K562 (cell line): ENCODE measurements at regions not wholly inside any gene's neighbourhood (a gene's known extent, or its start where the extent isn't known, plus 50 kb on each side); places are given as distances from the start of the nearest gene placed in this dataset.

ENCODE experiments used
- ATAC-seq: fragments of 200-7000 bp; cut with Tn5 transposase; 3 replicates; pipeline ENCODE4 v1.9.1; 2020; ENCODE audit warnings: moderate library complexity
- BruUV-seq: library from RNA; stranded (reverse); fragments of 400-500 nt; replicated peaks from 2 replicates; lab custom pipeline; 2021; lab: Mats Ljungman, UMichigan
- CTCF ChIA-PET: fragments of 300-600 bp; formaldehyde crosslinking; extraction: SDS; loops from one replicate; lab custom pipeline; 2021; ENCODE audit warnings: low intra/inter-chr PET ratio; lab: Yijun Ruan, JAX
- POLR2A ChIA-PET: fragments of 300-600, 350-650 bp; sonication (Branson Sonifier 250); formaldehyde crosslinking; extraction: SDS; loops from one replicate; lab custom pipeline; 2021; ENCODE audit warnings: antibody characterized with exemption, inconsistent platforms; lab: Yijun Ruan, JAX
- DNase-seq, 4 experiments: peaks; one replicate each; pipeline versions ENCODE4 v3.0.0 to v3.0.0-alpha.2; 2011 to 2018; ENCODE audit warnings: low spot score in 3 of 4, mixed read lengths in 3 of 4; ENCODE audit errors: extremely low read depth in 1 of 4
- FAIRE-seq: peaks from 2 replicates; lab custom pipeline; 2011; peaks lifted over from hg19 to GRCh38; lab: Jason Lieb, UNC
- H2AFZ ChIP-seq: 2 replicates; pipeline ENCODE4 v1.6.0; 2011; ENCODE audit warnings: low read depth, low read length, control low read depth, inconsistent platforms
- H3K27ac ChIP-seq: fragments of 200-600 bp; 3 replicates; pipeline ENCODE4 v1.8.0; 2011; ENCODE audit warnings: low read depth, mild to moderate bottlenecking, control low read depth, inconsistent platforms, low read length, moderate library complexity, mixed read lengths; ENCODE audit errors: extremely low read depth
- H3K27me3 ChIP-seq, 2 experiments: fragments of 300-600 bp in 1 of 2; 2 replicates in 1 of 2; 3 replicates in 1 of 2; pipeline versions ENCODE4 v1.6.0 to v1.8.0; 2011; ENCODE audit warnings: inconsistent platforms in 2 of 2, low read length in 2 of 2, mild to moderate bottlenecking in 1 of 2, mixed read lengths in 1 of 2, moderate library complexity in 1 of 2; ENCODE audit not compliant: control insufficient read depth in 2 of 2, insufficient read depth in 2 of 2
- H3K36me3 ChIP-seq: fragments of 300-600 bp; 3 replicates; pipeline ENCODE4 v1.8.0; 2011; ENCODE audit warnings: mild to moderate bottlenecking, low read length, inconsistent platforms; ENCODE audit not compliant: control insufficient read depth, insufficient read depth
- H3K4me1 ChIP-seq, 2 experiments: fragments of 200-600 bp in 1 of 2; replicated peaks in 1 of 2; 2 replicates in 1 of 2; 3 replicates in 1 of 2; pipeline versions ENCODE4 v1.5.1 to v1.8.0; 2011; ENCODE audit warnings: inconsistent platforms in 2 of 2, low read length in 2 of 2, mild to moderate bottlenecking in 1 of 2, mixed read lengths in 1 of 2, moderate library complexity in 1 of 2; ENCODE audit not compliant: control insufficient read depth in 2 of 2, insufficient read depth in 2 of 2
- H3K4me2 ChIP-seq: 2 replicates; pipeline ENCODE4 v1.6.1; 2011; ENCODE audit warnings: low read length, control low read depth, inconsistent platforms, mixed read lengths; ENCODE audit not compliant: insufficient read depth
- H3K4me3 ChIP-seq: fragments of 200-600 bp; sonication (generic), shearing (Covaris generic); 2 replicates; pipeline ENCODE4 v1.5.1; 2016; ENCODE audit warnings: control low read depth, inconsistent platforms
- H3K79me2 ChIP-seq: fragments of 200-600 bp; 3 replicates; pipeline ENCODE4 v1.8.0; 2011; ENCODE audit warnings: low read length, inconsistent platforms; ENCODE audit not compliant: control insufficient read depth, insufficient read depth
- H3K9ac ChIP-seq, 2 experiments: 2 replicates each; pipeline versions ENCODE4 v1.6.0 to v1.6.1; 2011; ENCODE audit warnings: low read depth in 2 of 2, low read length in 2 of 2, control low read depth in 1 of 2, inconsistent platforms in 1 of 2, mild to moderate bottlenecking in 1 of 2, mixed read lengths in 1 of 2; ENCODE audit not compliant: insufficient read depth in 1 of 2
- H3K9me1 ChIP-seq: one replicate; pipeline ENCODE4 v1.6.0; 2011; ENCODE audit warnings: inconsistent platforms, mild to moderate bottlenecking, low read length, moderate library complexity; ENCODE audit not compliant: control insufficient read depth, insufficient read depth
- H3K9me3 ChIP-seq: replicated peaks from 2 replicates; pipeline ENCODE4 v1.5.1; 2011; ENCODE audit warnings: low read depth, low read length, inconsistent platforms; ENCODE audit not compliant: control insufficient read depth, insufficient read depth
- H4K20me1 ChIP-seq: replicated peaks from 2 replicates; pipeline ENCODE4 v1.6.1; 2011; ENCODE audit warnings: low read length, inconsistent platforms, mixed read lengths; ENCODE audit not compliant: control insufficient read depth, insufficient read depth
- BDP1 ChIP-seq: IDR thresholded peaks from 3 replicates; pipeline ENCODE4 v1.6.1; 2011; ENCODE audit not compliant: insufficient read length, insufficient read depth
- ETV5 ChIP-seq: sonication (generic); formaldehyde crosslinking; IDR thresholded peaks from 2 replicates; pipeline ENCODE4 v1.4.0; 2020; ENCODE audit warnings: low read depth, mild to moderate bottlenecking, missing genetic modification reagents
- HNRNPL ChIP-seq: fragments of 200-400 bp; formaldehyde crosslinking; IDR thresholded peaks from 2 replicates; pipeline ENCODE4 v1.6.1; 2017; ENCODE audit warnings: low read depth, mild to moderate bottlenecking, low read length
- JUN ChIP-seq, 2 experiments: sonication (generic) in 1 of 2; formaldehyde crosslinking in 1 of 2; IDR thresholded peaks; 2 replicates each; pipeline versions ENCODE4 v1.6.1 to v1.8.0; 2012 to 2022; ENCODE audit warnings: borderline replicate concordance in 2 of 2, mild to moderate bottlenecking in 2 of 2, improper control_type of control experiment in 1 of 2, low read depth in 1 of 2, low read length in 1 of 2, missing genetic modification reagents in 1 of 2
- KLF16 ChIP-seq: IDR thresholded peaks from 2 replicates; pipeline ENCODE4 v1.6.1; 2016; ENCODE audit warnings: antibody characterized with exemption
- L3MBTL2 ChIP-seq: fragments of 450-650 bp; IDR thresholded peaks from 2 replicates; pipeline ENCODE4 v1.6.1; 2016; ENCODE audit warnings: mild to moderate bottlenecking, moderate library complexity
- MYBL2 ChIP-seq, 2 experiments: fragments of 450-650 bp in 1 of 2; sonication (generic) in 1 of 2; formaldehyde crosslinking in 1 of 2; IDR thresholded peaks; 2 replicates each; pipeline versions ENCODE4 v1.6.1 to v1.8.1; 2017 to 2022; ENCODE audit warnings: borderline replicate concordance in 1 of 2, inconsistent platforms in 1 of 2, low read depth in 1 of 2, mild to moderate bottlenecking in 1 of 2, missing genetic modification reagents in 1 of 2, moderate library complexity in 1 of 2
- POLR2G ChIP-seq: fragments of 200-400 bp; formaldehyde crosslinking; IDR thresholded peaks from 2 replicates; pipeline ENCODE4 v1.6.1; 2017; ENCODE audit warnings: low read depth, mild to moderate bottlenecking, antibody characterized with exemption, low read length, moderate library complexity
- TAF9B ChIP-seq: fragments of 450-650 bp; IDR thresholded peaks from 2 replicates; pipeline ENCODE4 v1.6.1; 2018; ENCODE audit warnings: mild to moderate bottlenecking; ENCODE audit not compliant: partially characterized antibody
- UBTF ChIP-seq, 2 experiments: IDR thresholded peaks; 2 replicates each; pipeline ENCODE4 v1.6.1; 2012; ENCODE audit warnings: improper control_type of control experiment in 2 of 2, low read depth in 2 of 2, low read length in 2 of 2, borderline replicate concordance in 1 of 2
- ZBTB8A ChIP-seq: fragments of 450-650 bp; IDR thresholded peaks from 2 replicates; pipeline ENCODE4 v1.6.1; 2018; ENCODE audit warnings: mild to moderate bottlenecking, moderate library complexity; ENCODE audit not compliant: partially characterized antibody
- ZFP1 ChIP-seq: fragments of 450-650 bp; formaldehyde crosslinking; IDR thresholded peaks from 2 replicates; pipeline ENCODE4 v1.4.0; 2020; ENCODE audit warnings: mild to moderate bottlenecking, mixed read lengths
- ZNF263 ChIP-seq: sonication (generic); formaldehyde crosslinking; IDR thresholded peaks from 2 replicates; pipeline ENCODE4 v1.8.0; 2022; ENCODE audit warnings: mild to moderate bottlenecking, missing genetic modification reagents, borderline replicate concordance
- ZNF347 ChIP-seq: fragments of 450-650 bp; formaldehyde crosslinking; IDR thresholded peaks from 2 replicates; pipeline ENCODE4 v1.4.0; 2020; ENCODE audit warnings: low read depth, mild to moderate bottlenecking, moderate library complexity
- ZNF778 ChIP-seq: fragments of 450-650 bp; formaldehyde crosslinking; IDR thresholded peaks from 2 replicates; pipeline ENCODE4 v1.4.0; 2020; ENCODE audit warnings: mild to moderate bottlenecking, moderate library complexity
- WGBS: fragments of 100-300 bp; shearing (Covaris generic); methylation state at CpG from one replicate; pipeline ENCODE4 v1.1.6; 2016; ENCODE audit warnings: low coverage, mixed read lengths; ENCODE audit not compliant: insufficient coverage; ENCODE audit errors: missing lambda C conversion rate; 5-methylcytosine and 5-hydroxymethylcytosine counted together
- in situ Hi-C: fragments of 300-500 bp; cut with MboI; formaldehyde crosslinking; loops from 4 replicates; pipeline ENCODE4 v1.15.0; 2018; ENCODE audit warnings: inconsistent platforms, mixed read lengths
- intact Hi-C: fragments of 100-400 bp; cut with micrococcal nuclease; formaldehyde crosslinking; loops from 2 replicates; pipeline ENCODE4 v1.14.2; 2022

- DNase-seq: no peak
- no peak overlapping the region for H3K4me3 ChIP-seq
- intact Hi-C loops: no loop called here
- no peaks in the 10 kb centered on the region for H3K79me2 ChIP-seq
- no peaks in the 10 kb centered on the region for H3K9me3 ChIP-seq
- no peak overlapping the region for H3K4me2 ChIP-seq
- ChIA-PET POLR2A (no interaction called here), CTCF (no interaction called here)
- H3K36me3 ChIP-seq: no peaks in the 10 kb centered on the region
- H3K9ac ChIP-seq: no peak overlapping the region
- no peaks in the 10 kb centered on the region for H3K4me1 ChIP-seq
- BruUV-seq: no TSS peak
- no peaks in the 10 kb centered on the region for H3K27me3 ChIP-seq
- no peak overlapping the region for H3K27ac ChIP-seq
- H2AFZ ChIP-seq: no peak overlapping the region
- ATAC-seq: no peak
- H4K20me1 ChIP-seq: no peaks in the 10 kb centered on the region
- 3% methylated on average over 2 of the region's 2 CpGs for WGBS
- FAIRE-seq: no peak
- no peak for TF ChIP-seq BDP1
- H3K9me1 ChIP-seq: no peaks in the 10 kb centered on the region
- in situ Hi-C loops: no loop called here
Measured at GRCh38 chr18:25786758-25787157, 303.7 kb downstream of the SS18 start.

GRCh38 chr18:25780105-25780504, 310.3 kb downstream of the SS18 start:
- under 1% methylated on average over 7 of the region's 7 CpGs for WGBS
- H4K20me1 ChIP-seq: no peaks in the 10 kb centered on the region
- intact Hi-C loops: no loop called here
- H3K27me3 ChIP-seq: no peaks in the 10 kb centered on the region
- FAIRE-seq (no peak), DNase-seq (no peak), ATAC-seq (no peak)
- H3K9me1 ChIP-seq: no peaks in the 10 kb centered on the region
- H3K4me2 ChIP-seq: no peak overlapping the region
- ChIA-PET CTCF (no interaction called here), POLR2A (interaction anchor here (0.6 kb wide), 1 partner anchor 747 kb away, joined by 3 read pairs; no protein-coding TSS in a partner anchor)
- H3K4me1 ChIP-seq: no peaks in the 10 kb centered on the region
- BruUV-seq: no TSS peak
- no peak overlapping the region for H3K9ac ChIP-seq
- no peak overlapping the region for H3K4me3 ChIP-seq
- H3K79me2 ChIP-seq: no peaks in the 10 kb centered on the region
- H3K9me3 ChIP-seq: no peaks in the 10 kb centered on the region; the same call in 1 of the 2 replicates
- no peak overlapping the region for H3K27ac ChIP-seq
- no peak overlapping the region for H2AFZ ChIP-seq
- H3K36me3 ChIP-seq: no peaks in the 10 kb centered on the region
- in situ Hi-C loops: no loop called here
- TF ChIP-seq ZNF778 (CRISPR knock-in tag): no peak
- no peak for TF ChIP-seq TAF9B
- TF ChIP-seq ZBTB8A: no peak
- TF ChIP-seq POLR2G: no peak
- no peak for TF ChIP-seq L3MBTL2
- no peak for TF ChIP-seq JUN (IDR thresholded peaks at IDR 0.05; ENCODE audit: borderline replicate concordance, low read depth, low read length)
- no peak for TF ChIP-seq JUN (CRISPR knock-in tag; IDR thresholded peaks at IDR 0.05; ENCODE audit: borderline replicate concordance)
- no peak for TF ChIP-seq ZNF263 (CRISPR knock-in tag)
- TF ChIP-seq KLF16: no peak
- no peak for TF ChIP-seq MYBL2 (IDR thresholded peaks at IDR 0.05; ENCODE audit: low read depth)
- no peak for TF ChIP-seq MYBL2 (CRISPR knock-in tag; IDR thresholded peaks at IDR 0.05; ENCODE audit: borderline replicate concordance)
- no peak for TF ChIP-seq ZFP1 (CRISPR knock-in tag)
- TF ChIP-seq ZNF347 (CRISPR knock-in tag): no peak
- TF ChIP-seq HNRNPL: no peak
- TF ChIP-seq UBTF (IDR thresholded peaks at IDR 0.05; ENCODE audit: borderline replicate concordance in 1 of 2, low read depth in 2 of 2, low read length in 2 of 2): no peak
- TF ChIP-seq ETV5 (CRISPR knock-in tag): no peak
